ENCODE measurements at regions not wholly inside any gene's neighbourhood (a gene's known extent, or its start where the extent isn't known, plus 50 kb on each side); places are given as distances from the start of the nearest gene placed in this dataset.

GRCh38 chr2:5330961-5331360 lies 361.2 kb upstream of the SOX11 start:
- TF ChIP-seq, protein P1, sequence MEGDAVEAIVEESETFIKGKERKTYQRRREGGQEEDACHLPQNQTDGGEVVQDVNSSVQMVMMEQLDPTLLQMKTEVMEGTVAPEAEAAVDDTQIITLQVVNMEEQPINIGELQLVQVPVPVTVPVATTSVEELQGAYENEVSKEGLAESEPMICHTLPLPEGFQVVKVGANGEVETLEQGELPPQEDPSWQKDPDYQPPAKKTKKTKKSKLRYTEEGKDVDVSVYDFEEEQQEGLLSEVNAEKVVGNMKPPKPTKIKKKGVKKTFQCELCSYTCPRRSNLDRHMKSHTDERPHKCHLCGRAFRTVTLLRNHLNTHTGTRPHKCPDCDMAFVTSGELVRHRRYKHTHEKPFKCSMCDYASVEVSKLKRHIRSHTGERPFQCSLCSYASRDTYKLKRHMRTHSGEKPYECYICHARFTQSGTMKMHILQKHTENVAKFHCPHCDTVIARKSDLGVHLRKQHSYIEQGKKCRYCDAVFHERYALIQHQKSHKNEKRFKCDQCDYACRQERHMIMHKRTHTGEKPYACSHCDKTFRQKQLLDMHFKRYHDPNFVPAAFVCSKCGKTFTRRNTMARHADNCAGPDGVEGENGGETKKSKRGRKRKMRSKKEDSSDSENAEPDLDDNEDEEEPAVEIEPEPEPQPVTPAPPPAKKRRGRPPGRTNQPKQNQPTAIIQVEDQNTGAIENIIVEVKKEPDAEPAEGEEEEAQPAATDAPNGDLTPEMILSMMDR (IDR thresholded peaks at IDR 0.05): no peak
- no peak for TF ChIP-seq EP300 (IDR thresholded peaks at IDR 0.05)
- TF ChIP-seq POLR2A (IDR thresholded peaks at IDR 0.05; ENCODE audit: low read depth): no peak
